A549 (cell line): ENCODE measurements at regions not wholly inside any gene's neighbourhood (a gene's known extent, or its start where the extent isn't known, plus 50 kb on each side); places are given as distances from the start of the nearest gene placed in this dataset.
A peak's percentile ranks its signal among the peaks of the same experiment; 100 is the strongest.

Experiments
- ATAC-seq, 2 experiments: fragments of 200-7000 bp in 1 of 2; fragments of >200 bp in 1 of 2; cut with Nextera tagmentation in 1 of 2; cut with Tn5 transposase in 1 of 2; 3 replicates each; pipeline versions ENCODE4 v1.8.0 to v1.9.1; 2018 to 2020; ENCODE audit warnings: mild to moderate bottlenecking in 1 of 2, moderate library complexity in 1 of 2
- CTCF ChIA-PET: fragments of 300-600 bp; sonication (Branson Sonifier 250); formaldehyde crosslinking; extraction: SDS; loops from one replicate; lab custom pipeline; 2021; ENCODE audit warnings: antibody characterized with exemption, inconsistent platforms; lab: Yijun Ruan, JAX
- POLR2A ChIA-PET: fragments of 350-600 bp; formaldehyde crosslinking; extraction: SDS; loops from one replicate; lab custom pipeline; 2021; ENCODE audit warnings: antibody characterized with exemption, inconsistent platforms; lab: Yijun Ruan, JAX
- DNase-seq, 2 experiments: peaks; one replicate each; pipeline versions ENCODE4 v3.0.0 to v3.0.0-alpha.2; 2011 to 2016; ENCODE audit warnings: low read depth in 1 of 2, low spot score in 1 of 2
- FAIRE-seq: peaks from 2 replicates; lab custom pipeline; 2011; peaks lifted over from hg19 to GRCh38; lab: Jason Lieb, UNC
- H3K27ac ChIP-seq, 2 experiments: fragments of >200 bp; sonication (Bioruptor Twin); formaldehyde crosslinking; 3 replicates each; pipeline ENCODE4 v1.5.1; 2016 to 2017
- H3K4me1 ChIP-seq: fragments of >200 bp; sonication (Bioruptor Twin); formaldehyde crosslinking; 3 replicates; pipeline ENCODE4 v1.6.1; 2016
- H3K4me2 ChIP-seq: fragments of >200 bp; sonication (Bioruptor Twin); formaldehyde crosslinking; 3 replicates; pipeline ENCODE4 v1.6.1; 2016
- H3K4me3 ChIP-seq: fragments of >200 bp; sonication (Bioruptor Twin); formaldehyde crosslinking; 3 replicates; pipeline ENCODE4 v1.5.1; 2016
- H3K9me3 ChIP-seq: fragments of >200 bp; sonication (Bioruptor Twin); formaldehyde crosslinking; 3 replicates; pipeline ENCODE4 v1.6.1; 2016
- ATOH8 ChIP-seq: fragments of 250-450 bp; sonication (Bioruptor Pico); IDR thresholded peaks from 2 replicates; pipeline ENCODE4 v1.5.0; 2020; ENCODE audit warnings: low read depth, mild to moderate bottlenecking, moderate library complexity
- CHD2 ChIP-seq: fragments of 150-350 bp; IDR thresholded peaks from 2 replicates; pipeline ENCODE4 v1.6.1; 2014; ENCODE audit warnings: low read length; ENCODE audit not compliant: partially characterized antibody
- E2F6 ChIP-seq: IDR thresholded peaks from 2 replicates; pipeline ENCODE4 v1.6.1; 2012; ENCODE audit warnings: low read depth, borderline replicate concordance
- EHMT2 ChIP-seq: fragments of 200-600 bp; sonication (generic); IDR thresholded peaks from 2 replicates; pipeline ENCODE4 v1.6.1; 2016; ENCODE audit warnings: antibody characterized with exemption, low read depth, mild to moderate bottlenecking, moderate library complexity
- ELK1 ChIP-seq: fragments of 150-350 bp; IDR thresholded peaks from 2 replicates; pipeline ENCODE4 v1.6.1; 2014; ENCODE audit warnings: low read depth, mild to moderate bottlenecking, low read length
- EP300 ChIP-seq, 2 experiments: fragments of >200 bp; sonication (Bioruptor Twin); formaldehyde crosslinking; IDR thresholded peaks; 2 replicates in 1 of 2; 3 replicates in 1 of 2; pipeline ENCODE4 v1.6.1; 2016 to 2017
- ESRRA ChIP-seq: fragments of 150-350 bp; IDR thresholded peaks from 2 replicates; pipeline ENCODE4 v1.6.1; 2014; ENCODE audit warnings: mild to moderate bottlenecking, low read length, borderline replicate concordance
- FOSB ChIP-seq: fragments of 250-450 bp; sonication (Bioruptor Pico); IDR thresholded peaks from 2 replicates; pipeline ENCODE4 v1.5.0; 2020; ENCODE audit warnings: mild to moderate bottlenecking, moderate library complexity
- FOXS1 ChIP-seq: fragments of 250-450 bp; sonication (Bioruptor Pico); IDR thresholded peaks from 2 replicates; pipeline ENCODE4 v1.5.0; 2020; ENCODE audit warnings: mild to moderate bottlenecking, moderate library complexity
- HMGXB4 ChIP-seq: fragments of 250-450 bp; sonication (Bioruptor Pico); IDR thresholded peaks from 2 replicates; pipeline ENCODE4 v1.5.0; 2021; ENCODE audit warnings: mild to moderate bottlenecking, moderate library complexity, borderline replicate concordance
- KDM1A ChIP-seq: fragments of 200-600 bp; sonication (generic); IDR thresholded peaks from 2 replicates; pipeline ENCODE4 v1.6.1; 2016; ENCODE audit warnings: low read depth, mild to moderate bottlenecking
- KDM5A ChIP-seq: fragments of 200-600 bp; sonication (generic); IDR thresholded peaks from 2 replicates; pipeline ENCODE4 v1.6.1; 2016; ENCODE audit warnings: antibody characterized with exemption, mild to moderate bottlenecking
- MAFK ChIP-seq: fragments of 450-650 bp; IDR thresholded peaks from 2 replicates; pipeline ENCODE4 v1.6.1; 2014; ENCODE audit not compliant: partially characterized antibody
- MAZ ChIP-seq: fragments of 150-350 bp; IDR thresholded peaks from 2 replicates; pipeline ENCODE4 v1.6.1; 2014; ENCODE audit warnings: antibody characterized with exemption, low read depth, low read length, borderline replicate concordance
- MYC ChIP-seq: IDR thresholded peaks from 2 replicates; pipeline ENCODE4 v1.6.1; 2012; ENCODE audit warnings: mild to moderate bottlenecking, inconsistent platforms, low read length, improper control_type of control experiment, borderline replicate concordance
- NFE2L2 ChIP-seq: fragments of 150-350 bp; conservative IDR thresholded peaks from 2 replicates; pipeline ENCODE4 v1.6.1; 2014; ENCODE audit warnings: low read length
- NR3C1 ChIP-seq: fragments of >200 bp; sonication (Bioruptor Twin); formaldehyde crosslinking; IDR thresholded peaks from 3 replicates; pipeline ENCODE4 v1.6.1; 2017
- PHF8 ChIP-seq: fragments of 200-600 bp; sonication (generic); IDR thresholded peaks from 2 replicates; pipeline ENCODE4 v1.6.1; 2016; ENCODE audit warnings: low read depth, mild to moderate bottlenecking, antibody characterized with exemption, moderate library complexity, borderline replicate concordance
- TP53 ChIP-seq: fragments of 250-450 bp; sonication (Bioruptor Pico); IDR thresholded peaks from 2 replicates; pipeline ENCODE4 v1.5.0; 2021; ENCODE audit warnings: mild to moderate bottlenecking, moderate library complexity
- USF2 ChIP-seq: fragments of 450-650 bp; IDR thresholded peaks from 2 replicates; pipeline ENCODE4 v1.6.1; 2014; ENCODE audit warnings: antibody characterized with exemption
- ZSCAN20 ChIP-seq: fragments of 250-450 bp; sonication (Bioruptor Pico); IDR thresholded peaks from 2 replicates; pipeline ENCODE4 v1.8.0; 2022; ENCODE audit warnings: mild to moderate bottlenecking, moderate library complexity
- WGBS: methylation state at CpG from one replicate; pipeline ENCODE4 v1.1.6; 2017; ENCODE audit errors: missing lambda C conversion rate; 5-methylcytosine and 5-hydroxymethylcytosine counted together

- no peak for TF ChIP-seq MAFK
- no peak for TF ChIP-seq ATOH8 (CRISPR knock-in tag)
- TF ChIP-seq NR3C1 = no peak
- no peak for TF ChIP-seq PHF8
- no peak for TF ChIP-seq TP53 (CRISPR knock-in tag)
- no peak for TF ChIP-seq FOXS1 (CRISPR knock-in tag)
- no peak for TF ChIP-seq MYC
- TF ChIP-seq ZSCAN20 (CRISPR knock-in tag) = no peak
- no peak for TF ChIP-seq EP300 (IDR thresholded peaks at IDR 0.05)
- TF ChIP-seq ELK1 = no peak
- no peak for TF ChIP-seq HMGXB4 (CRISPR knock-in tag)
- no peak for TF ChIP-seq KDM1A
- no peak for TF ChIP-seq FOSB (CRISPR knock-in tag)
- H3K27ac ChIP-seq = no peak overlapping the region
- no peak for FAIRE-seq
- 91% methylated on average over 2 of the region's 2 CpGs for WGBS
- 0 out of 3 replicates have a peak, but pooled peaks cover 4% of the 10 kb centered on the region for H3K9me3 ChIP-seq
- ChIA-PET POLR2A (no interaction called here), CTCF (no interaction called here)
- H3K4me3 ChIP-seq = no peak overlapping the region
- DNase-seq = no peak
- peak overlapping the region; percentile 45; the same call in 1 of the 3 replicates for H3K4me2 ChIP-seq
- no peak for ATAC-seq
- H3K4me1 ChIP-seq = peaks cover 13% of the 10 kb centered on the region; the same call in 2 of the 3 replicates
Measured at GRCh38 chr15:53843166-53843565, 83.7 kb upstream of the WDR72 start.

- TF ChIP-seq CHD2 (no peak), KDM5A (no peak), USF2 (no peak), MAZ (no peak), E2F6 (no peak), HMGXB4 (CRISPR knock-in tag) (no peak), EHMT2 (no peak), FOSB (CRISPR knock-in tag) (no peak), ESRRA (no peak), NFE2L2 (no peak)
- POLR2A ChIA-PET = no interaction called here
- no peaks in the 10 kb centered on the region for H3K9me3 ChIP-seq
- H3K4me1 ChIP-seq = peaks cover 25% of the 10 kb centered on the region
- FAIRE-seq = no peak
- no peak overlapping the region for H3K4me2 ChIP-seq
- 0% methylated on average over 1 of the region's 1 CpG for WGBS
- H3K4me3 ChIP-seq = no peak overlapping the region
- ATAC-seq = no peak
- DNase-seq = no peak
- H3K27ac ChIP-seq = no peak overlapping the region
- CTCF ChIA-PET = no interaction called here
Measured at GRCh38 chr15:53841651-53842050, 82.2 kb upstream of the WDR72 start.
